HG03064 (cell line): ENCODE measurements at regions not wholly inside any gene's neighbourhood (a gene's known extent, or its start where the extent isn't known, plus 50 kb on each side); places are given as distances from the start of the nearest gene placed in this dataset.

ENCODE experiments used
- ATAC-seq: cut with Tn5 transposase; IDR thresholded peaks from one replicate; pipeline ENCODE4 v1.9.1; 2021; ENCODE audit warnings: low read depth; ENCODE audit not compliant: unreplicated experiment

DNA sequence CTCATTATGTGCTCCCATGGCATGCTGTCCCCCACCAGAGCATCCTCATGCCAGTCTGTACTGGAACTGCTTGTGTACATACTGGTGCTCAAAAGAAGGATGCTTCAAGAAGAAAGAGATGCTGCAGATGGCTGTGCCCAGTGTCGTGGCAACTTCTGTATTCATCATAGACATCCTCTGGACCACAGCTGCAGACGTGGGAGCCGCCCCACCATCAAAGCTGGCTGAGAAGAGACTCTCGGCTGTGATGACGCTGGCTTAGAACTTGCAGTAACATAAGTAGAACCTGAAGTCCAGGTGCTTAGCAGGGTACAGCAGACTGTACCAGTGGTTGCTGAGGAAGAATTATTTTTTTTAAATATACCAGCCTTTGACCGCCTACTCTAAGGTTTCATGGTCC, 112.6 kb upstream of the ARHGAP5 start:
- ATAC-seq: no peak

DNA sequence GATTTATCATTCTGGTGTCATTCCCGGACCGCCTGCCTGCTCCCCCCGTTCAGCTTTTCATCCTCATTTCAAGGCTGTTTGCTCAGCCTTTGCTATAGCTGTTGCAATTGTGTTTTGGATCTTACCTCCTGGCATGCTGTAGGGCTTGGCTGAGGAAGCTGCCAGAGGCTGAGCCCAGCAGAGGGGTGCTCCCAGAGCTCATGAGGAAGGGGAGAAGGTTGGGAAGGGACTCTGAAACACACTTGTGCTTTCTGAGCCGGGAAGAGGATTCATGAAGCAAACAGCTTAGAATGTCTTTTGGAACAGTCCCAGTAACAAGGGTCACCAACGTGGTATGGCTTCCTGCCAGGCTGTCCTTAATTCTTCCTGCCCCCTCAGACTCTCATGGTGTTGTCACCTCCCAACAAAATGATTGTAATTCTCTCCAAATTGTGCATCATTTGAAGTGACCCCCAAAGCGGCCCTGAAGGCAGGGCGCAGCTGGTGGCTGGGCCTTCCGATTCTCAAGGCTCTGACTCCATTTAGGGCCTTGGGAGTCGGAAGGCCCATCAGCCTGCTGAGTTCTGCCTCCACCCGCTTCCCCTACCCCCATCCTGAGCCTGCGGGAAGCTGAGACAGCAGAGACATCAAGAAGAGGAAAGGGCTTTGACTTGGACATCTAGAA, 111.9 kb upstream of the ARHGAP5 start:
- ATAC-seq: no peak

DNA sequence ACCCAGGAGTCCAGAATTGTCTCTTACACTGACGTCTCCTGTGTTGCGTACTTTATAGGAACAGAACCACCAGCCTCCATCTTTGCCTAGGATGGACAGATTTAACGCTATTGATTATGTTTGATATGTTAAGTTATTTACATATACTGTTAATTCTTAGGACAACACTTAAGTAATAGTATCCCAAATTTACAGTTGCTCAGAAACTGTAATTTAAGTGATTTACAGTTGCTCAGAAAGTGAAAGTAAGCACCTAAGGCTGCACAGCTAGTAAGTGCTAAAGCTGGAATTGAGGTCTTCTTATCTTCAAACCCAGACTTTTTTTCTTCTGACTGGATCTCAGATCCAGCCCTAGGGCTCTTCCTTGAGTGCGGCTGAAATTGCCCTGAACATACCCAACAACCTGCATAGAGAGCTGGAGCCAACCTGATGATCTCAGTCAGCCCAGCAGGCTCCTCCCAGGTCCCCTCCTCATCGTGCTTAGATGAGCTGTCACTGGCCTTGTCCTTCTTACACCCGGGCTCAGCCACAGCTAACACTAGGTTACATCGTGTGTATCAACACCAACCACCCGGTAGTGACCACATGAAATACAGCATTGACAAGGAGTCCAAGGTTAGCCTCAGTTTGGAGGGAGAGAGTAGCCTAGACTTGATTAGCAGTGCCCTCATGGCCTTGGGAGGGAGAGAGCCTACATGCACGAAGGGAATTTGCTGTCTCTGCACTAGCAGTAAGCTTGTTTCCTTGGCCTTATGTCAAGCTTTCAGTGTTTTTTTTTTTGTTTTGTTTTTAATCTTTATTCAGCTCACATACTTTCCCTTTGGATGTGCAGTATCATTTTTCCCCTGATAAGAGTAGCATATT, 111.1 kb upstream of the ARHGAP5 start:
- no peak for ATAC-seq

DNA sequence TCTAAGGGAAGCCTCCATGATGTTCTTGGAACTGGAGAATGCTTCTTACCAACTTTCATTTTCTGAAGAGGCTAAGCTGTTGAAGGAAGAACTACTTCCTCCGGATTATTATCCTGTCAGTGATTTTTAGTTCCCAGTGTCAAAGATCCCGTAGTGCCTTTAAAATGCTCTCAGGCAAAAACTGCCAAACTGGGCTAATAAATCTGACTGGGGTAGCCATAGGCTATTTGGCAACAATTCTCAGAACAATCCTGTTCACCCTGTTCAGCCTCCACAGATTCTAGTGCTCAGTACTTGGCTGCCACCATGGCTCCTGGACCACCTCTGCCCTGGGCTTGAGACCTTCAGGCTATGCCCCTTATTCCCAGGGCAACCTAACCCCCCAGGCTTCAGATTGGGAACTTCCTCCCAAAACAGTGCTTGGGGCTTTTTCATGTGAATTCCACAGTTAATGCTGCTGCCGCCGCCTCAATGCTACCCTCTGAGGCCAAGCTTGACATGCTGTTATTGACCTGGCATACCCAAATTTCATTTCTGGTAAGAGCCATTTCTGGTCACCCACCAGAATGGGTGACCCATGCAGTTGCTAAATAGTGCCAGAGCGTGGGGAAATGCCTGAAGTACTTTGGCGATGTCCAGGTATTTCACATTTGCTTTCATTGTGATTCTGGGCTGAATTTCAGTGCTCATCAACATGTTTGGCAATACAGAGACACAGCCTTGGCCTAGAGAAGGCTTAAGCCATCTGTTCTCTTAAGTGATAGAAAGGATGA, 110.0 kb upstream of the ARHGAP5 start:
- no peak for ATAC-seq

DNA sequence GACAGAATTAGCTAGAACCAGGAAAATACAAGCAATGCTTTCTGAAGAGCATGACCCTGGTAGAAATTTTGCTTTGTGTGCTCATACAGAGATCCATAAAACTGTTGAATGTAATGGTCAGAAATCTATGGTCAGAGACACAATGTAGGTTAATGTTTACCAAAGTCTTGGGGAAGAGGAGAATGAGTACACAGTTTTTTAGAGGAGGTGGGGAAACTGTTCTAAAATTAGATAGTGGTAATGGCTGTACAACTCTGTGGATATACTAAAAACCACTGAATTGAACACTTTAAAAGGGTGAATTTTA, 109.5 kb upstream of the ARHGAP5 start:
- ATAC-seq: no peak

DNA sequence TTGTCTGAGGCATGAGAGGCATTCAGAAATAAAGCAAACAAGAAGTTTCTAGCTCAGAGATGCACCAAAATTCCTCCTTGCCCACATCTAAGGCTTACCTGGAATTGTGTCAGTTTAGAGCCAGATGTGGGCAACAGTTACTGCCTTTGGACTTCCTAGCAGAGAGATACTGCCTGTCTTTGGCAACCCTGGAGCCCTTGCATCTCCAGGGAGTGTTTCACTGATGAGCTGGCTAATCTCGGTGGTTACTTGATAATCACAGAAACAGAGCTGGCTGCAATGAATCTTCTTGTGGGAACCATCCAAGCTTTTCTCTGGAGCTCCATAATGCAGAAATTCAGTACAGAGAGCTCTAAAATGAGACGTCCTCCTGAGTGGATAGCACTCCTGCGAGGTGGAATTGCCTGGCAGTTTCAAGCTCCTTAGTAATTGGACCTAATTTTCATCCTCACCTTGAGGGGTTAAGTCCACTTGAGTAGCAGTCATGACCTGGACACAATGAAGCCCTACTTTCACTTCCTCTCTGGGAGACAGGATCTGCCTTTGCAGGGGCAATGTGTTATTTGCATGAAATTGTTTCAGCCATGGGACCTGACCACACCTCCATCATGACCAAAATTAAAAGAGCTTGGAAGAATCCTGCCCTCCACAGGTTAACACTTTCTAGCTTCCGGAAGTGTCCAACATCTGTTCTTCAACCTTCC, 108.8 kb upstream of the ARHGAP5 start:
- ATAC-seq: no peak

DNA sequence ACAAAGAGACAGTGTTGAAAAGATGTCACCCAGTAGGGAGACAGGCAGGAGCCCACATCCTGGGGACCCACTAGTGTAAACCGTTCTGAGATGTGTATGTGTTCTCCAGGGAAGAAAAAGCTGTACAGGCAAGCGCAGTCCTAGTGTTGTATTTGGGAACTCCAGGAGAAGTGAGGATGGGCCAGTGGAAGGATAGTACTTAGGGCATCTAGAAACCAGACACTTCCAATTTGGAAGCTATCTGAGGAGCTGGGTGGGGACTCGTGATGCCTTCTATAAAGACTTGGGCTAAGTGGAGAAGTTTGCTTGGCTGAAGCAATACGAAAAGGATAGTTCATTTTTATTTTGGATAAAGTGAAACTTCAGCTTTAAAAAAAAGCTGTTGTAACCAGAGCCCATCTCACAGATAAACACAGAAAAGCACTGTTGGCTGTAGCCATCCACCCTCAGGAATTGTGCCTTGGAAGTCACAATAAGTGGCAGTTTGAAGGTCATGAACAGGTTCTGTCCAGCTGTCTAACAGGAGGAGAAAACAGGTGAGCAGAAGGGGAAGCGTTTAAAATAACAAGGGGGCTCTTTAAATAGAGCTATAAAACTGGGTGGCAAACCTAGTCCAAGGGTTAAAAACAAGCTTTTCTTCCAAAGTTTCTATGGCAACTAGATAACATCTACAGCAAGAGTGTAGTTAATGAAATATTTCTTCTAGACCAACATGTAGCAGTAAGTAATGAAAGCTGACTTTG, 108.0 kb upstream of the ARHGAP5 start:
- ATAC-seq: no peak

DNA sequence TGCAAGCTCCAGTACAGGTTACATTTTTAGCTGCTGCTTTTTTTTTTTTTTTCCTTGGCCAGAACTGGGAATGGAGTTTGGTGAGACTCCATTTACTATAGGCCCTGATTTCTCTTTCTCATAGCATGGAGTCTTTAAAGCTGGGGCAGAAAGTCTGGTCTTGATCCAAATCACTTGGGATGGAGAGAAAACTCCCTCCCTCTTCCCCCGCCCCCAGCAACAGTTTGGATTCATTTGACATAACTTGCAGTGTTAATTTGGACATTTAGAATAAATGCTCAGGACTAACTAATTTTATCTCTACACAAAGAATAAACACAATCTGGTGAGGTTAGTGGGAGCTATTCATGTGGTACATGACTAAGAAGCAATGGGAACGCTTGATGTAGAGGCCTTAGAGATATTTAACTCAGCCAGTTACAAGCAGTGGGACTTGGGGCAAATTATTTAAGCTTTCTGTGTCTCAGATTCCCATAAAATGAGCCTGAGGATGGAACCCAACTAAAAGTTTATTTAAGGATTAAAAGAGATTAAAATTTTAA, 107.3 kb upstream of the ARHGAP5 start:
- no peak for ATAC-seq

DNA sequence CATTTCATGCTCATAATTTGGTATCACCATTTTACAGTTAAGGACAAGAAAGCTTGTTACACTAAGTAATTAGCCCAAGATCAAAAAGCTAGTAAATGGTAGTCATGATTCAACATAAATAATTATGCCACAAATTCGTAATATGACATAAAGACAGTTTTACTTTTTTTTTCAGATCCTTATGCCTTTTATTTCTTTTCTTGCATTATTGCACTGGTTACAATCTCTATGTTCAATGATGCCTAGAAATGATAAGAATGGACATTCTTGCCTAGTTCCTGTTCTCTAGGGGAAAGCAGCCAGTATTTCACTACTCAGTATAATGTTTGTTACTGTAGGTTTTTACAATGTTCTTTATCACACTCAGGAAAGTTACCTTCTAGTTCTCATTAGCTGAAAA, 106.4 kb upstream of the ARHGAP5 start:
- no peak for ATAC-seq

DNA sequence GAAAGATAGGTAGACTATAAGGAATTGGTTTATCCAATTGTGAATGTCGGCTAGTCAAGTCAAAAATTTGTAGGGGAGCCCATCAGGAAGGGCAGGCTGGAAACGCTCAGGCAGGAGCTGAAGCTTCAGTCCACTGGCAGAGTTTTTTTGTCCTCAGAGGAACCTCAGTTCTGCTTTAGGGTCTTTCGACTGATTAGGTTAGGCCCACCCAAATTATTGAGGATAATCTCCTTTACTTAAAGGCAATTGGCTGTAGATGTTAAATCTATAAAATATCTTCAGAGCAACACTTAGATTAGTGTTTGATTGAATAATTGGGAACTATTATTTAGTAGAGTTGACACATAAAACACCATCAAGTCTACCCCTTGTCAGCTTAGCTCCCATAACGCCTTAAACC, 105.5 kb upstream of the ARHGAP5 start:
- no peak for ATAC-seq

DNA sequence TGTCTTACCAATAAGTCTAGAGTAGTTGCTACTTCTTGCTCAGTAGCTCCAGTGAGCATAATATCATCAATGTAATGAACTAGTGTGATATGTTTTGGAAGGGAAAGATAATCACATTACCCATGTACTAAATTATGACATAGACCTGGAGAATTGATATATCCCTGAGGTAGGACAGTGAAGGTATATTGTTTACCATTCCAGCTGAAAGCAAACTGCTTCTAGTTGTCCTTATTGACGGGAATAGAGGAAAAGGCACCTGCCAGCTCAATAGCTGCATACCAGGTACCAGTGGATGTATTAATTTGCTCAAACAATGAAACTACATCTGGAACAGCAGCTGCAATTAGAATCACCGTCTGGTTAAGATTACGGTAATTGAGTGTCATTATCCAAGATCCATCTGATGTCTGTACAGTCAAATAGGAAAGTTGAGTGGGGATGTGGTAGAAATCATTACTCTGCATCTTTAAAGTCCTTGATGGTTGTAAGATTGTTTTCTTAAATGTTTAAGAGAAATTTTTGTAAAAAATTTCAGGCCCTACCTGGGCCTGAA, 100.0 kb upstream of the ARHGAP5 start:
- no peak for ATAC-seq

DNA sequence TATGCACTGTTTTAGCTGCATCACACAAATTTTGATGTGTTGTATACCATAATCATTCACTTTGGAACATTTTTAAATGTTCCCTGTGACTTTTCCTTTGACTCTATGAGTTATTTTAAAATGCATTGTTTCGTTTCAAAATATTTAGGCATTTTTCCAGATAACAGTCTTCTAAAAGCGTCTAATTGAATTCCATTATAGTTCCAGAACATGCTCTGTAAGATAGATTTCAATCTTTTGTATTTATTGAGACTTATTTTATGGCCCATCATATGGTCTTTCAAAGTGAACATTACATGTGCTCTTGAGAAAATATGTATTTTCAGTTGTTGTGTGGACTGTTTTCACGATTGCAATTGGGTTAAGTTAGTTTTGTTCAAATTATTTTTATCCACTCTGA, 98.7 kb upstream of the ARHGAP5 start:
- ATAC-seq: no peak

DNA sequence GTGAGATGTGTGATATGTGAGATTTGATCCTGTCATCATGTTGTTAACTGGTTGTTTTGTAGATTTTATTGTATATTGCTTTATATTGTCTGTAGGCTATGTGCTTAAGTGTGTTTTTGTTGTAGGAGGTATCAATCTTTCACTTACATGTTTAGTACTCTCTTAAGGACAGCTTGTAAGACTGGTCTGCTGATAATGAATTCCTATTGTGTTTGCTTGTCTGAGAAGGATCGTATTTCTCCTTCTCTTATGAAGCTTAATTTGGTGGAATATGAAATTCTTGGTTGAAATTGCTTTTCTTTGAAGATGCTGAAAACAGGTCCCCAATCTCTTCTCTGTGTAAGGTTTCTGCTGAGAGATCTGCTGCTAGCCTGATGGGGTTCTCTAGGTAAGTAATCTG, 94.5 kb upstream of the ARHGAP5 start:
- no peak for ATAC-seq

DNA sequence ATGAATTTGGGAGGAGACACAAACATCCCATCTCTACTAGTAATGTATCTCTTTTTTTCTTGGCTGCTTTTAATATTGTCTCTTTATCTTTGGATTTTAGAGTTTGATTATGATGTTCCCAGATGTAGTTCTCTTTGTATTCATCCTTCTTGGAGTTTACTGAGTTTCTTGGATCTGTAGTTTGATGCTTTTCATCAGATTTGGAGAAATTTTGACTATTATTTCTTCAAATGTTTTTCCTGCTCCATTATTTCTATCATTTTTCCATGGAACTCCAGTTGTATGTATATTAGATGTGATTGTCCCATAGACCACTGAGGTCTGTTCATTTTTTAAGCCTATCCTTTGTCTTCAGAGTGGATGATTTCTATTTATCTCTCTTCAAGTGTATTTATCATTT, 90.7 kb upstream of the ARHGAP5 start:
- no peak for ATAC-seq

DNA sequence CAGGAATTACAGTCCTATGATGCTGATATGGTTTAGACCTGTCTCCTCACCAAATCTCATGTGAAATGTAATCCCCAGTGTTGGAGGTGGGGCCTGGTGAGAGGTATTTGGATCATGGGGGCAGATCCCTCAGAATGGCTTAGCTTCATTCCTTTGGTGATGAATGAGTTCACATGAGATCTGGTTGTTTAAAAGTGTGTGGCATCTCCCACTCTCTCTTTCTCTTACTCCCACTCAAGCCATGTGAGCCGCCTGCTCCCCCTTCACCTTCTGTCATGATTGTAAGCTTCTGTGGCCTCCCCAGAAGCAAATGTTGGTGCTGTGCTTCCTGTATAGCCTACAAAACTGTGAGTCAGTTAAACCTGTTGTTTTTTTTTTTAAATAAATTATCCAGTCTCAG, 89.4 kb upstream of the ARHGAP5 start:
- no peak for ATAC-seq

DNA sequence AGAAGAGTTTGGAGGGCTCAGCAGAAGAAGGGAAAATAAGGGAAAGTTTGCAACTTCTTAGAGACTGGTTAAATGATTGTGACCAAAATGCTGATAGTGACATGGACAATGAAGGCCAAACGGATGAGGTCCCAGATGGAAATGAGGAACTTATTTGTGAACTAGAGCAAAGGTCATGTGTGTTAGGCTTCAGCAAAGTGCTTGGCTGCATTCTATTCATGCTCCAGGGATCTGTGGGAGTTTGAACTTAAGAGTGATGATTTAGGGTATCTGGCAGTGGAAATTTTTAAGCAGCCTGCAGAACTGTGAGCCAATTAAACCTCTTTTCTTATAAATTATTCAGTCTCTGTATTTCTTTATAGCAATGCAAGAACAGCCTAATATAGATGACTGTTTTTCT, 88.9 kb upstream of the ARHGAP5 start:
- ATAC-seq: no peak

DNA sequence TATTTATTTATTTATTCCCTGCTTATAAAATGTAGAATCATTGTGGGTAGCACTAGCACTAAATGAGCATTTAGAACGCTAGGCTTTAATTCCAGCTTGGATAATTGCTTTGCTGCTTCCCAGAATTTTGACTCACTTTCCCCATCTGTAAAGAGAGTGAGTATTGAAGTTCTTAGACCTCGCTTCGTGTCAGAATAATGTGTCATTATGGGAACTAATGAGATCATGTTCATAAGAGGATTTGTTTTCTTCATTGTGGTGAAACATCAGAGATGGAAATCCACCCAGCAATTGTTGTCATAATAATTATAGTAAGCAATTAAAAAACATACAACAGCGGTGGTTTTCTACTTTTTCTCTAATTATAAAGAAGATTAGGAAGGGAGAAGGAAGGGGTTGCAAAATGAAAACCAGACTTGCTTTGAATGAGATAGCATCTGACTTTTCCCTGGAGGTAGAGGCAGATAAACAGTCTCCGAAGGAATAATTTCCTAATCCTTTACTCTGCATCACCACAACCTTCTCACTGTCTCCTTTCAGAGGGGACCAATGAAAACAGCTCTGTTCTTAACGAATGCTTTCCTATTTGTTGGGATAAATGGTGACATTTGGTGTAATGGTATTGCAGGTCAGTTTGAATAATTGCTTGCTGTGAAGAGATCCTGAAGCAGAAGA, 86.8 kb upstream of the ARHGAP5 start:
- no peak for ATAC-seq

DNA sequence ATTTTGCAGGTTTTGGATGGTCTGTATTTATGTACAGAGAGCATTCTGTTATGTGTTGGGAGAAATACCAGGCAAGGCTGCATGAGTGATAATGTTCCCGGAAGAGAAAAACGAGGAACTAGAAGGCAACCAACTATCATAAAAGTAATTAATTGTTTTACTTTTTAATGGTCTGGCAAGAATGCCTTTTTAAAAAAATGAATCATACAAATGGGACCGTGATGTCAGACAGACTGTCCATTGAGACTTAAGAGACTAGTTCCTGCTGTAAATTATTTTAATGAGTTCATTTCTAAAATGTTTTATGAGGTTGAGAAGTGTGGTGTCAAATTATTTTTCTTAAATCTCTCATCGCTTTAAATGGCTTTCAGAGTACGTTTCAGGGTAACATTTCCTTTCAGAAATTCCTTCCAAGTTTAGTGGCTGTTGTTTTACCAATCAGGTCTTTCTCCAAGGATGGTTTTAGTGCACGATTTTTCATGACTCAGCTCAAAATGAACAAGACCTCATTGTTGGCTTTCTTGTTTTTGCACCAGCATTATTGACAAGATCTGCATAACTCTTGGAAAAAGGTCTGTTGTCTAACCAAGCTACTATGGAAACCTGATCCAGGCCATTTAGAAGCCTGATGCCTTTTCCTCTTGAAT, 86.1 kb upstream of the ARHGAP5 start:
- ATAC-seq: no peak

DNA sequence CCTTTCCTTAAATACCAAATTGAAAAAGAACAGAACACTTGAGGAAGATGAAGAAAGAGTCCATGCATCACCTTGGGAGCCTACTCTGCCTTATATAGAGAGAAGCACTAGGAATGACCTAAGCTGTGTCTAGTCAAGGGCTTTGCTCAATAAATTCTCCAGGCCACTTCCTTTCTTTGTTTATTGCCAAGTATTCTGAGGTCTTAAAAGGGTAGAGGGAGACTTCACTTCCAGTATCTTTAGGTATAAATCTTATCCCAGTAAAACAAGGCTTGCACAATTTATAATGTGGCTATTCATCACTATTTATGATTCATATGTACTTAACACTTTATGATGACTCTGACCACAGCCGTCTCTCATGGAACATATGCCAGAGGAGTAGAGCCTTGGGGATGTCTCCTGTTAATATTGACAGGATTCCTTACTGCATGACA, 85.1 kb upstream of the ARHGAP5 start:
- no peak for ATAC-seq
